ENCODE measurements at regions not wholly inside any gene's neighbourhood (a gene's known extent, or its start where the extent isn't known, plus 50 kb on each side); places are given as distances from the start of the nearest gene placed in this dataset.
"Not testable (repeated sequence)": the region's sequence is repeated elsewhere in the genome, so short reads cannot be mapped to it uniquely, and the experiment has no call there.

- H3K4me3 Mint-ChIP-seq; H3K36me3 Mint-ChIP-seq; H3K4me1 Mint-ChIP-seq; DNase-seq; H3K9me3 Mint-ChIP-seq; ATAC-seq (ENCODE audit: low read depth in 2 of 2); H3K27ac Mint-ChIP-seq; H3K27me3 Mint-ChIP-seq: not testable (repeated sequence)
Observed at GRCh38 chr13:31608780-31609179, 130.5 kb upstream of the RXFP2 start.

- ATAC-seq (ENCODE audit: low read depth in 2 of 2) (no peak), DNase-seq (no peak)
- Mint-ChIP-seq H3K9me3 (peaks cover 0 to 8% (median 2%) of the 10 kb centered on the region in 7 donors), H3K36me3 (no peaks in the 10 kb centered on the region), H3K4me1 (no peaks in the 10 kb centered on the region), H3K27ac (no peak overlapping the region), H3K27me3 (no peaks in the 10 kb centered on the region), H3K4me3 (no peak overlapping the region)
Observed at GRCh38 chr13:31610270-31610998, 128.9 kb upstream of the RXFP2 start.

GRCh38 chr13:31611214-31611613 is 128.1 kb upstream of the RXFP2 start:
- Mint-ChIP-seq H3K36me3 (no peaks in the 10 kb centered on the region), H3K27me3 (no peaks in the 10 kb centered on the region), H3K4me1 (no peaks in the 10 kb centered on the region), H3K27ac (no peak overlapping the region), H3K9me3 (peaks cover 0 to 10% (median 5%) of the 10 kb centered on the region in 7 donors), H3K4me3 (no peak overlapping the region)
- no peak for DNase-seq
- no peak for ATAC-seq (ENCODE audit: low read depth in 2 of 2)

GRCh38 chr13:31614073-31614472 is 125.3 kb upstream of the RXFP2 start:
- Mint-ChIP-seq H3K36me3 (no peaks in the 10 kb centered on the region), H3K9me3 (peaks cover 0 to 11% (median 5%) of the 10 kb centered on the region in 7 donors), H3K4me3 (no peak overlapping the region), H3K27ac (no peak overlapping the region), H3K27me3 (no peaks in the 10 kb centered on the region), H3K4me1 (no peaks in the 10 kb centered on the region)
- no peak for ATAC-seq (ENCODE audit: low read depth in 2 of 2)
- DNase-seq: no peak

GRCh38 chr13:31614704-31615103 is 124.6 kb upstream of the RXFP2 start:
- no peaks in the 10 kb centered on the region for H3K36me3 Mint-ChIP-seq
- H3K4me1 Mint-ChIP-seq: no peaks in the 10 kb centered on the region
- no peak overlapping the region for H3K27ac Mint-ChIP-seq
- DNase-seq (no peak), ATAC-seq (ENCODE audit: low read depth in 2 of 2) (no peak)
- H3K27me3 Mint-ChIP-seq: no peaks in the 10 kb centered on the region
- peaks cover 0 to 11% (median 5%) of the 10 kb centered on the region in 7 donors for H3K9me3 Mint-ChIP-seq
- H3K4me3 Mint-ChIP-seq: no peak overlapping the region

GRCh38 chr13:31625115-31625514 is 114.2 kb upstream of the RXFP2 start:
- peaks cover 0 to 9% (median 9%) of the 10 kb centered on the region in 3 donors for H3K27me3 Mint-ChIP-seq
- no peak overlapping the region for H3K27ac Mint-ChIP-seq
- H3K9me3 Mint-ChIP-seq: peaks cover 0 to 3% (median 0%) of the 10 kb centered on the region in 7 donors
- DNase-seq: no peak
- no peak for ATAC-seq (ENCODE audit: low read depth in 2 of 2)
- no peaks in the 10 kb centered on the region for H3K36me3 Mint-ChIP-seq
- no peaks in the 10 kb centered on the region for H3K4me1 Mint-ChIP-seq
- no peak overlapping the region for H3K4me3 Mint-ChIP-seq

- H3K36me3 Mint-ChIP-seq: no peaks in the 10 kb centered on the region
- H3K9me3 Mint-ChIP-seq: peaks cover 0 to 7% (median 0%) of the 10 kb centered on the region in 7 donors
- no peaks in the 10 kb centered on the region for H3K4me1 Mint-ChIP-seq
- no peak overlapping the region for H3K27ac Mint-ChIP-seq
- ATAC-seq (ENCODE audit: low read depth in 2 of 2) (no peak), DNase-seq (no peak)
- H3K4me3 Mint-ChIP-seq: no peak overlapping the region
- H3K27me3 Mint-ChIP-seq: peaks cover 0 to 9% (median 9%) of the 10 kb centered on the region in 3 donors
Observed at GRCh38 chr13:31627097-31627845, 112.1 kb upstream of the RXFP2 start.

GRCh38 chr13:31629085-31629780 is 110.1 kb upstream of the RXFP2 start:
- no peak for DNase-seq
- H3K4me3 Mint-ChIP-seq: no peak overlapping the region
- peaks cover 0 to 4% (median 0%) of the 10 kb centered on the region in 3 donors for H3K27me3 Mint-ChIP-seq
- H3K4me1 Mint-ChIP-seq: no peaks in the 10 kb centered on the region
- H3K36me3 Mint-ChIP-seq: no peaks in the 10 kb centered on the region
- no peak overlapping the region for H3K27ac Mint-ChIP-seq
- ATAC-seq (ENCODE audit: low read depth in 2 of 2): no peak
- H3K9me3 Mint-ChIP-seq: peaks cover 0 to 21% (median 6%) of the 10 kb centered on the region in 7 donors

- Mint-ChIP-seq H3K4me1 (no peaks in the 10 kb centered on the region), H3K4me3 (peak overlapping the region in 2 of 8 donors; percentile 4 to 57), H3K27me3 (no peaks in the 10 kb centered on the region), H3K36me3 (no peaks in the 10 kb centered on the region), H3K9me3 (peaks cover 0 to 39% (median 16%) of the 10 kb centered on the region in 7 donors), H3K27ac (no peak overlapping the region)
- DNase-seq (no peak), ATAC-seq (ENCODE audit: low read depth in 2 of 2) (no peak)
Observed at GRCh38 chr13:31631071-31631470, 108.3 kb upstream of the RXFP2 start.

- H3K9me3 Mint-ChIP-seq: peaks cover 0 to 39% (median 17%) of the 10 kb centered on the region in 7 donors
- no peak for ATAC-seq (ENCODE audit: low read depth in 2 of 2)
- H3K36me3 Mint-ChIP-seq: no peaks in the 10 kb centered on the region
- H3K4me3 Mint-ChIP-seq: no peak overlapping the region
- no peak for DNase-seq
- H3K27me3 Mint-ChIP-seq: no peaks in the 10 kb centered on the region
- no peaks in the 10 kb centered on the region for H3K4me1 Mint-ChIP-seq
- H3K27ac Mint-ChIP-seq: no peak overlapping the region
Observed at GRCh38 chr13:31631746-31632145, 107.6 kb upstream of the RXFP2 start.

- H3K36me3 Mint-ChIP-seq: no peaks in the 10 kb centered on the region
- H3K9me3 Mint-ChIP-seq: peaks cover 5 to 37% (median 16%) of the 10 kb centered on the region in 7 donors
- ATAC-seq (ENCODE audit: low read depth in 2 of 2): no peak
Observed at GRCh38 chr13:31638577-31638976, 100.7 kb upstream of the RXFP2 start.

GRCh38 chr13:31639443-31640163 is 99.7 kb upstream of the RXFP2 start:
- Mint-ChIP-seq H3K4me1 (no peaks in the 10 kb centered on the region), H3K36me3 (no peaks in the 10 kb centered on the region), H3K27me3 (no peaks in the 10 kb centered on the region), H3K9me3 (peaks cover 5 to 35% (median 12%) of the 10 kb centered on the region in 7 donors), H3K4me3 (no peak overlapping the region), H3K27ac (no peak overlapping the region)
- no peak for ATAC-seq (ENCODE audit: low read depth in 2 of 2)
- no peak for DNase-seq

More at GRCh38 chr13:31638577-31638976, 100.7 kb upstream of the RXFP2 start:
- H3K27ac Mint-ChIP-seq: no peak overlapping the region
- no peaks in the 10 kb centered on the region for H3K4me1 Mint-ChIP-seq
- no peaks in the 10 kb centered on the region for H3K27me3 Mint-ChIP-seq
- no peak overlapping the region for H3K4me3 Mint-ChIP-seq
- DNase-seq: no peak

- Mint-ChIP-seq H3K27ac (no peak overlapping the region), H3K4me1 (no peaks in the 10 kb centered on the region)
Observed at GRCh38 chr13:31649766-31650165, 89.6 kb upstream of the RXFP2 start.

More at GRCh38 chr13:31649766-31650165, 89.6 kb upstream of the RXFP2 start:
- Mint-ChIP-seq H3K4me3 (no peak overlapping the region), H3K9me3 (peaks cover 0 to 8% (median 3%) of the 10 kb centered on the region in 7 donors), H3K36me3 (no peaks in the 10 kb centered on the region), H3K27me3 (peaks cover 0 to 6% (median 4%) of the 10 kb centered on the region in 3 donors)
- DNase-seq: no peak
- no peak for ATAC-seq (ENCODE audit: low read depth in 2 of 2)

Data from naive B cell (primary cell).